Liver (tissue), 3 donors: ENCODE measurements at regions not wholly inside any gene's neighbourhood (a gene's known extent, or its start where the extent isn't known, plus 50 kb on each side); places are given as distances from the start of the nearest gene placed in this dataset.

ENCODE experiments used
- ATF3 ChIP-seq: IDR thresholded peaks from 2 replicates; pipeline ENCODE4 v1.6.1; 2016; ENCODE audit warnings: antibody characterized with exemption
- CTCF ChIP-seq: fragments of 150-350 bp; IDR thresholded peaks from 2 replicates; pipeline ENCODE4 v1.5.1; 2017; ENCODE audit warnings: improper control_type of control experiment, low read depth, low read length; ENCODE audit not compliant: missing input control
- JUND ChIP-seq, 2 donors: IDR thresholded peaks; 2 replicates each; pipeline ENCODE4 v1.6.1; 2016; ENCODE audit warnings: antibody characterized with exemption in 2 of 2
- REST ChIP-seq: IDR thresholded peaks from 2 replicates; pipeline ENCODE4 v1.6.1; 2016; ENCODE audit warnings: antibody characterized with exemption, mild to moderate bottlenecking
- RXRA ChIP-seq, 2 donors: IDR thresholded peaks; 2 replicates each; pipeline ENCODE4 v1.6.1; 2017 to 2018; ENCODE audit warnings: antibody characterized with exemption in 2 of 2, mild to moderate bottlenecking in 1 of 2
- YY1 ChIP-seq: IDR thresholded peaks from 2 replicates; pipeline ENCODE4 v1.6.1; 2016; ENCODE audit warnings: antibody characterized with exemption, mild to moderate bottlenecking
- ZBTB33 ChIP-seq: IDR thresholded peaks from 2 replicates; pipeline ENCODE4 v1.6.1; 2016; ENCODE audit warnings: antibody characterized with exemption
- donor health status: healthy.
- donor health status: healthy.

GRCh38 chr2:122939796-122940195 lies 1085.3 kb upstream of the CNTNAP5 start:
- TF ChIP-seq ZBTB33 (no peak), CTCF (no peak), REST (no peak), ATF3 (no peak), JUND (IDR thresholded peaks at IDR 0.05) (no peak), RXRA (IDR thresholded peaks at IDR 0.05) (no peak), YY1 (no peak)
